Thymus (tissue), 11 donors: ENCODE measurements at regions not wholly inside any gene's neighbourhood (a gene's known extent, or its start where the extent isn't known, plus 50 kb on each side); places are given as distances from the start of the nearest gene placed in this dataset.
"Not testable (repeated sequence)": the region's sequence is repeated elsewhere in the genome, so short reads cannot be mapped to it uniquely, and the experiment has no call there.

Experiments
- DNase-seq, 9 donors: peaks; one replicate each; pipeline ENCODE4 v3.0.0-alpha.2; 2013; ENCODE audit warnings: low spot score in 9 of 9, low read depth in 6 of 9, missing footprints in 1 of 9
- H3K27ac ChIP-seq, 2 donors: one replicate each; pipeline ENCODE4 v1.5.1; 2013; ENCODE audit warnings: control low read depth in 1 of 2, low read depth in 1 of 2, low read length in 1 of 2, mild to moderate bottlenecking in 1 of 2, moderate library complexity in 1 of 2
- H3K27me3 ChIP-seq, 2 donors: one replicate each; pipeline ENCODE4 v1.5.1; 2013; ENCODE audit warnings: low read length in 1 of 2; ENCODE audit not compliant: control insufficient read depth in 2 of 2, insufficient read depth in 1 of 2
- H3K36me3 ChIP-seq, 2 donors: one replicate each; pipeline ENCODE4 v1.5.1; 2013; ENCODE audit warnings: low read length in 1 of 2, mild to moderate bottlenecking in 1 of 2, moderate library complexity in 1 of 2; ENCODE audit not compliant: control insufficient read depth in 2 of 2, insufficient read depth in 2 of 2
- H3K4me1 ChIP-seq, 2 donors: one replicate each; pipeline ENCODE4 v1.5.1; 2013; ENCODE audit warnings: low read length in 2 of 2; ENCODE audit not compliant: control insufficient read depth in 2 of 2, insufficient read depth in 2 of 2
- H3K4me3 ChIP-seq, 2 donors: one replicate each; pipeline ENCODE4 v1.5.1; 2013; ENCODE audit warnings: low read length in 2 of 2, control low read depth in 1 of 2, mild to moderate bottlenecking in 1 of 2
- H3K9me3 ChIP-seq, 2 donors: one replicate each; pipeline ENCODE4 v1.5.1; 2013; ENCODE audit warnings: low read length in 1 of 2, mild to moderate bottlenecking in 1 of 2; ENCODE audit not compliant: control insufficient read depth in 2 of 2, insufficient read depth in 1 of 2
- WGBS: extraction: QIAGEN DNeasy Blood & Tissue Kit; methylation state at CpG from one replicate; pipeline ENCODE4 v1.1.7; 2013; 5-methylcytosine and 5-hydroxymethylcytosine counted together
- donor health status: healthy.

- H3K27ac ChIP-seq: no peak overlapping the region
- DNase-seq: no peak
Observed at GRCh38 chr12:11543457-11544158, 105.9 kb upstream of the ETV6 start.

GRCh38 chr12:11545484-11546330, 103.8 kb upstream of the ETV6 start:
- Histone ChIP-seq H3K36me3 (no peaks in the 10 kb centered on the region), H3K27ac (peak overlapping the region; percentile 84 to 95), H3K9me3 (no peaks in the 10 kb centered on the region), H3K27me3 (no peaks in the 10 kb centered on the region), H3K4me3 (peak overlapping the region in 1 of 2 donors; percentile 32), H3K4me1 (peaks cover 21 to 50% of the 10 kb centered on the region in 2 donors)
- WGBS: 19% methylated on average over 6 of the region's 6 CpGs
- peak; percentile 58 to 93 (median 75) for DNase-seq

More at GRCh38 chr12:11543457-11544158, 105.9 kb upstream of the ETV6 start:
- H3K9me3 ChIP-seq: no peaks in the 10 kb centered on the region
- H3K4me3 ChIP-seq: no peak overlapping the region
- H3K27me3 ChIP-seq: no peaks in the 10 kb centered on the region
- peaks cover 21 to 51% of the 10 kb centered on the region in 2 donors for H3K4me1 ChIP-seq
- H3K36me3 ChIP-seq: no peaks in the 10 kb centered on the region
- WGBS: 94% methylated on average over 7 of the region's 7 CpGs

- H3K4me1 ChIP-seq: peaks cover 21 to 41% of the 10 kb centered on the region in 2 donors
- not testable (repeated sequence) for DNase-seq, H3K36me3 ChIP-seq, H3K27me3 ChIP-seq, H3K9me3 ChIP-seq
- WGBS: 85% methylated on average over 14 of the region's 14 CpGs
- peak overlapping the region in 1 of 2 donors; percentile 56 for H3K4me3 ChIP-seq
- H3K27ac ChIP-seq: peak overlapping the region; percentile 84 to 95
Observed at GRCh38 chr12:11546582-11547270, 102.7 kb upstream of the ETV6 start.

- H3K4me3 ChIP-seq: peak overlapping the region in 1 of 2 donors; percentile 56
- H3K36me3 ChIP-seq, H3K9me3 ChIP-seq, H3K27me3 ChIP-seq: not testable (repeated sequence)
- WGBS: 95% methylated on average over 31 of the region's 31 CpGs
- H3K27ac ChIP-seq: peak overlapping the region in 1 of 2 donors; percentile 95
- DNase-seq: peak in 1 of 9 donors; percentile 9
- H3K4me1 ChIP-seq: peaks cover 21 to 40% of the 10 kb centered on the region in 2 donors
Observed at GRCh38 chr12:11547271-11547646, 102.2 kb upstream of the ETV6 start.

- Histone ChIP-seq H3K27ac (no peak overlapping the region), H3K9me3 (no peaks in the 10 kb centered on the region), H3K4me3 (no peak overlapping the region), H3K4me1 (peaks cover 21 to 33% of the 10 kb centered on the region in 2 donors), H3K36me3 (no peaks in the 10 kb centered on the region), H3K27me3 (no peaks in the 10 kb centered on the region)
- WGBS: 97% methylated on average over 3 of the region's 3 CpGs
- no peak for DNase-seq
Observed at GRCh38 chr12:11549119-11549518, 100.4 kb upstream of the ETV6 start.

- Histone ChIP-seq H3K27ac (no peak overlapping the region), H3K9me3 (peaks cover 0 to 3% of the 10 kb centered on the region in 2 donors), H3K4me1 (peaks cover 8 to 20% of the 10 kb centered on the region in 2 donors), H3K36me3 (no peaks in the 10 kb centered on the region), H3K27me3 (no peaks in the 10 kb centered on the region), H3K4me3 (no peak overlapping the region)
- WGBS: 26% methylated on average over 9 of the region's 9 CpGs
- DNase-seq: peak; percentile 33 to 86 (median 66)
Observed at GRCh38 chr12:11553871-11554533, 95.5 kb upstream of the ETV6 start.

GRCh38 chr12:11555195-11555594, 94.3 kb upstream of the ETV6 start:
- peaks cover 8 to 20% of the 10 kb centered on the region in 2 donors for H3K4me1 ChIP-seq
- H3K27me3 ChIP-seq: no peaks in the 10 kb centered on the region
- no peak overlapping the region for H3K4me3 ChIP-seq
- peak overlapping the region; percentile 10 to 53 for H3K27ac ChIP-seq
- WGBS: 96% methylated on average over 7 of the region's 7 CpGs
- no peak for DNase-seq
- H3K9me3 ChIP-seq: peaks cover 0 to 3% of the 10 kb centered on the region in 2 donors
- no peaks in the 10 kb centered on the region for H3K36me3 ChIP-seq

GRCh38 chr12:11555743-11556625, 93.5 kb upstream of the ETV6 start:
- Histone ChIP-seq H3K27ac (peak overlapping the region; percentile 53 to 69), H3K27me3 (no peaks in the 10 kb centered on the region), H3K4me3 (peak overlapping the region in 1 of 2 donors; percentile 11), H3K9me3 (peaks cover 0 to 3% of the 10 kb centered on the region in 2 donors), H3K4me1 (peaks cover 8 to 20% of the 10 kb centered on the region in 2 donors), H3K36me3 (no peaks in the 10 kb centered on the region)
- WGBS: 60% methylated on average over 11 of the region's 11 CpGs
- peak in 6 of 9 donors; percentile 48 to 78 (median 51) for DNase-seq
